ENCODE measurements at regions not wholly inside any gene's neighbourhood (a gene's known extent, or its start where the extent isn't known, plus 50 kb on each side); places are given as distances from the start of the nearest gene placed in this dataset.

DNA sequence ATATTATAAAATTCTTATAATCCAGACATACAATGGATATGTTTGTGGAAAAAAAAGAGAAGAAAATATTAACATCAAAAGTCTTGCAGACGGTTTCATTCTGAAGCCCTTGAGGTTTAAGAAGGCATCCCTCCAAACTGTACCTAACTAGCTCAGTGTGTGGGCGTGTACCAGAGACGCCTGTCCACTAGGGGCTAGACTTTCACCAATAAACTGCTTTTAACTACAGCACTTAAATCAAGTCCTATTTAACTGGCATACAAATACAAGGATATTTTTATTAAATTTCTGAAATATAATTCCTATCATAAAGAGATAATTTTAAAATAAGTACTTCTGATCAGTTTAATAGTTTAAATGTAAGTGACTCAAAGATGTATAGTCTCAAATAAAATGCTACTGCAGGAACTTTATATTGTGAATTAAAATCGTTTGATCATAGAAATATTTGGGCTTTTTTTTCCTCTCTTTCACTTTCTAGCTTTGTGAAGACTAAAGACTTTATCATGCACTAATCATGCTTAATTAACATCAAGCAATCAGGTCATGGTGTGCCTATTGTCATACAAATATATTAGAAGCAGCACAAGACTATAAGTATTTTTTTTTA, 437.7 kb downstream of the SATB2 start:
- no peak for DNase-seq

- no peak for DNase-seq
Observed at GRCh38 chr2:199018826-199019225, 438.9 kb downstream of the SATB2 start.

GRCh38 chr2:199015072-199015471, 442.7 kb downstream of the SATB2 start:
- DNase-seq = no peak

DNA sequence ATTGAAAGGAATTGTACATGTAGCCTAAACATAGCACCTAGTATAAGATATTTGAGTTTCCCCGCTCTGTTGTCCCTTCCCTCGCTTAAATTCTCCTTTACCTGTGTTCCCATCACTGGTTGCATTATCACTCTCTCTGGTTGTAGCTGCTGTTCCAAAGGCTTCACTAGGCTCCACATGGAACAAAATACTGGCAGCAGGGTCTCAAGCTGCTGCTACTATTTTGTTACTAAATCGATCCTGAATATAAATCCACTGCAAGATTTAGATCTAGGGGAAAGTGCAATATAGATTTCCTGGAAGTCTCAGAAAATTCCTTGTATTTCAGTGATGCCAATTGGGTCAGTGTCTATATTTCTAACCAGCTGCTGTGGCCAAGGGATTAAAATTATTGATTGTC, 443.5 kb downstream of the SATB2 start:
- DNase-seq = no peak

DNA sequence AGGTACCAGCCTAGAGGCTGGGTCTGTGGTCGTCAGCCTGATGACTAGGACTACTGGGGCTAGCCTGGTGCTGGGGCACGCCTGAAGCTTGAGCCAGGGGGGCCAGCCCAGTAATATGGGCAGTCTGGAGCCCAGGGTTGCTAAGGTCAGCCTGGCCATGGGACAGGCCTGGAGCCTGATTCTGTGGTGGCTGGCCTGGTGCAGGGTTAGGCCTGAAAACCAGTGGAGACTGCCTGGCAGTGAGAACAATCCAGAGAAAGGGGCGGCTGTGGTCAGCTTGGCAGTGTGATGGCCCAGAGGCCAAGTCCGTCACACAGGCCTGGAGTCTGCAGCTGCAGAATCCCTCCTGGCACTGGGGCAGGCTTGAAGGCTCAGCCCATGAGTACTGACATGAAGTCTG, 445.8 kb downstream of the SATB2 start:
- no peak for DNase-seq

DNA sequence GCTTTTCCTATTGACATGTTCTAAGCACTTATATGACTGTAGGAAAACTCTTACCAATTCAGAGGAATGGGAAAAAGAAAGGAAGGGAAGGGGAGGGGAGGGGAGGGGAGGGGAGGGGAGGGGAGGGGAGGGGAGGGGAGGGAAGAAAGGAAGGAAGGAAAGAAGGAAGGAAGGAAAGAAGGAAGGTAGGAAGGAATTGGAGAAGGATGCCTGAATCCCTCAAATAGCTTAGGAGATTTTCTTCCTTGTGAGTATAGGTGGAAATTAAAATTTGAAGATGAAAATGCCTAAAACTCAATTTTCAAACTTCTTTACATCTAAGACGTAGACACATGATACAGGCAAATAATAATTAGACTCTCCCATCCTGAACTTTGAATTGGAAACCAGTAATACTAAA, 463.1 kb downstream of the SATB2 start:
- no peak for DNase-seq

- DNase-seq = no peak
Observed at GRCh38 chr2:198991431-198991830, 466.3 kb downstream of the SATB2 start.

DNA sequence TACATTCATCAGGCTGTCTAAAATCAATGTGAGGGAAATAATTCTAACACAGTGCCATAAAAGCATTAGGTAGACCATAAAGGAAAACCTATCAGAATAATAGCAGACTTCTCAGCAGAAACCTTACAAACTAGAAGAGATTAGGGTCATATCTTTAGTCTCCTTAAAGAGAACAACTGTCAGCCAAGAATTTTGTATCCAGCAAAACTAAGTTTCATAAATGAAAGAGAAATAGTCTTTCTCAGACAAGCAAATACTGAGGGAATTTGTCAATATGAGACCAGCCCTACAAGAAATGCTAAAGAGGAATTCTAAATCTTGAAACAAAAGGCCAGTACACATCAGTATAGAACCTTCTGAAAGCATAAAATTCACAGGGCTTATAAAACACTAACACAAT, 482.0 kb downstream of the SATB2 start:
- DNase-seq = no peak

- no peak for DNase-seq
Observed at GRCh38 chr2:198973785-198974184, 484.0 kb downstream of the SATB2 start.

DNA sequence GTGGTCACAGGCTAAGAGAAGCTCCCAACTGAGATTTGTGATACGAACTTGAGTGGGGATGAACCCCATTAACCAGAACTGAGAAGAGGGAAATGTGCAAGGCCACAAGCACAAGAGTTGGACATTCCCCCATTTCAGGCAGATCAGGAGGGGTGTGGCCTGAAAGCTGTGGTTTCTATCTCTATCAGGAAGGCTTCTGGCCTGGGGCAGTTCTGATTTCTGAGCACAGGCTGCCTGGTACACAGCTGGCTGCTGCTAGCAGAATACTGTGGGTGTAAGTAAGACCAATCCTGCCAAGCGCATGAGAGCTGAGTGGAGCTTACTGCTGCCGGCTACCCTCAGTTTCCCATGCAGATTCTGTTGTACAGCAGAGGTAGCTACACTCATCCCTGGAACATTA, 484.6 kb downstream of the SATB2 start:
- DNase-seq = no peak

GRCh38 chr2:198968545-198968944, 489.2 kb downstream of the SATB2 start:
- no peak for DNase-seq

GRCh38 chr2:198966269-198966668, 491.5 kb downstream of the SATB2 start:
- no peak for DNase-seq

DNA sequence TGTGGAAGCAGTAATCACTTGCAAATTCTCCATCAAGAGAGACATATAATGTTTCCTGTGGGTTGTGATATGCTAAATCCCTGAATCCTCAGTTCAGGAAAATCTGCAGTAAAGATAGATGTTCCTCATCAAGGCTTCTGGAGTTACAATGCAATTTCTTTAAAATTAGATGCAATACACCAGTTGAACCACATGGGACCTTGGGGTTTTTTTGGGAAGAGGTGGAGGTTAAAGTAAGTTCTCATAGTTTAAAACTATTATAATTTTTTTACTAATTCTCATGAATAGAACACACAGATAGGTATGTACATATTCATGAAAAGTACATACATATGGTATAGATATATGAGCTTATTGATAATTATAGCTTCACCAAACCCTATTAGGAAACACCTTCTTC, 496.2 kb downstream of the SATB2 start:
- DNase-seq = no peak

- no peak for DNase-seq
Observed at GRCh38 chr2:198957181-198957580, 500.6 kb downstream of the SATB2 start.

- DNase-seq = no peak
Observed at GRCh38 chr2:198953328-198953727, 504.4 kb downstream of the SATB2 start.

DNA sequence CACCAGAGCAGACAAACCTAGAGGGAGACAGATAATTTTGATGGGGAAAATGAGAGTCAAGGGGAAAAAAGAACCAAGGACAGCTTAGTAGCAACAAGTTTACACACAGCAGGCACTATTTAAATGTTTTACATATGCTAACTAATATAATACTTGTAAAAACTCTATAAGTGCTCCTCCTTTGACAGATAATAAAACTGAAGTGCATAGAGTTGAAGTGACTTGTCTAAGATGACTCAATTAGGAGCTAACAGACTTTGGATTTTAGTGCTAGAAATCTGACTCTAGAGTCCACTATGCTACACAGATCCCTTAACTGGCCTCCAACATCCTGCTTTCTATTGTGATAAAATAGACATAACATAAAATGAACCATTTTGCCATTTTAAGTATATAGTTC, 506.9 kb downstream of the SATB2 start:
- no peak for DNase-seq

GRCh38 chr2:198945496-198945895, 512.2 kb downstream of the SATB2 start:
- no peak for DNase-seq

- DNase-seq = no peak
Observed at GRCh38 chr2:198930170-198930569, 527.6 kb downstream of the SATB2 start.

DNA sequence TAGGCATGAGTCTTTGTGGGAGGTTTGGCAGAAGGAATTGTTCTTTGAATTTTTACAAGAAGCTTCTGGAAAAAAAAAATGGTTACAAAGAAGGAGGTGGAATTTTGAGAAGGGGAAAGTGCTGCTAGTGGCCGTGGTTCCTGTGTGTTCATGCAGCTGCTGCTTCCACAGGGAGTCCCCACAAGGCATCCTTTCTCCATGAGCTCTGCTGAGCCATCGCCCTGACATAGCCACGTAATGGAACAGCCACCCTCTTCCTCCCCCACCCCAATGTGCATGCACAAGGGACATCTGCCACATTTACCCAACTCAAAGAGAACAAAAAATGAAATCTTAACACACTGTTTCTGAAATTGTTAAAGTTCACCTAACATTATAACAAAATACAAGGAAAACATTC, 529.7 kb downstream of the SATB2 start:
- DNase-seq = no peak

GRCh38 chr2:198917926-198918720, 539.6 kb downstream of the SATB2 start:
- DNase-seq = no peak

- DNase-seq = no peak
Observed at GRCh38 chr2:198917275-198917674, 540.5 kb downstream of the SATB2 start.

- DNase-seq = no peak
Observed at GRCh38 chr2:198916548-198917080, 541.1 kb downstream of the SATB2 start.

DNA sequence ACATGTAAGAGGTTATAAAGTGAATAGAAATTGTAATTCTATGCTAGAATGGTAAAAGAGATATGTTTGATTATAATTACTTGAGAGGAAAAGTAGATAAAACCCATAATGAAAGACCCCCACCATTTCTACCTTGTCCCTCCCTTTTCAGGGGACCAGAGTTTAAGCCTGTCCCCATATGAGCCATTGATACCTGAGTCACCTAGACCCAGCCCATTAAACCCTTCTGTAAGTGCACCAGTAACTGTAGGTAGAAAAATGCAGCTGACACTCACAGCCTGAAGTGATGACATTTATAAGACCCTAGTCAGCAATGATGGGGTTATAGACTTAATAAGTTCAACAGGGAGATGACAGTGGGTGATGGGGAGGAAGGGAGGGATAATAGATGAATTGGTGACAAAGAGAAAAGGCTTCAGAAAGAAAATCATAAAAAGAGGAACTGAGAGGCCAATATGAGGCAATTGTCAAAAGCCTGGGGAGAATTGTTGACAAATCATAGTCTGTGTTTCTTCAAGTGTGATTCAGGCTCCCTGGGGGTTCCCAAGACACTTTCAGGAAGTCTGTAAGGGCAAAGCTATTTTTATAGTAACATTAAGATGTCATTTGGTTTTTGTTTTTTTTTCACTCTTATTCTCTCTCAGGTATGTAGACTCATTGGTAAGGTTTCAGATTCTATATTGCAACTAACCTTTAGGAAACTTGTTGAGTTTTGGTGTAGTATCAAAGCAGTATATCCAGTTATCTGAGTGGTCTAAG, 544.2 kb downstream of the SATB2 start:
- peak; percentile 24 to 61 for DNase-seq
